ENCODE measurements at regions not wholly inside any gene's neighbourhood (a gene's known extent, or its start where the extent isn't known, plus 50 kb on each side); places are given as distances from the start of the nearest gene placed in this dataset.

GRCh38 chr15:54915380-54915779, 281.4 kb downstream of the RSL24D1 start:
- Histone ChIP-seq H3K4me2 (replicated peaks; ENCODE audit: extremely low read depth, low read length, poor library complexity, severe bottlenecking) (no peak overlapping the region), H2AFZ (ENCODE audit: insufficient read depth, low read depth, low read length, poor library complexity, severe bottlenecking) (no peak overlapping the region), H3K36me3 (replicated peaks in 1 of 2; ENCODE audit: control insufficient read depth in 1 of 2, insufficient read depth in 2 of 2, low read length in 2 of 2) (no peaks in the 10 kb centered on the region), H3K27ac (ENCODE audit: low read depth in 1 of 2, low read length in 2 of 2) (no peak overlapping the region), H3K4me1 (ENCODE audit: control insufficient read depth in 1 of 2, insufficient read depth in 2 of 2, low read length in 2 of 2) (no peaks in the 10 kb centered on the region), H3K27me3 (ENCODE audit: control insufficient read depth in 2 of 2, insufficient read depth in 2 of 2, low read length in 2 of 2) (no peaks in the 10 kb centered on the region), H3K9ac (ENCODE audit: insufficient read depth, low read length, poor library complexity, severe bottlenecking) (no peak overlapping the region), H3K79me2 (ENCODE audit: insufficient read depth, low read length) (no peaks in the 10 kb centered on the region), H3K4me3 (replicated peaks in 1 of 3; ENCODE audit: low read depth in 2 of 3, low read length in 3 of 3) (no peak overlapping the region), H3K9me3 (replicated peaks in 1 of 2; ENCODE audit: control insufficient read depth in 1 of 2, insufficient read depth in 1 of 2, low read length in 2 of 2) (no peaks in the 10 kb centered on the region), H4K20me1 (ENCODE audit: insufficient read depth, low read length) (no peaks in the 10 kb centered on the region)
- H3K36me3 Mint-ChIP-seq, result no peaks in the 10 kb centered on the region
- peaks cover 0 to 8% (median 4%) of the 10 kb centered on the region in 7 donors for H3K9me3 Mint-ChIP-seq
- H3K27me3 Mint-ChIP-seq (ENCODE audit: low read depth in 3 of 3), result no peaks in the 10 kb centered on the region
- DNase-seq, result no peak
- no peaks in the 10 kb centered on the region for H3K4me1 Mint-ChIP-seq
- TF ChIP-seq CTCF (IDR thresholded peaks at IDR 0.05), result no peak
- H3K4me3 Mint-ChIP-seq, result no peak overlapping the region
- H3K27ac Mint-ChIP-seq, result no peak overlapping the region
- intact Hi-C loops (cut with micrococcal nuclease), result no loop called here

- Mint-ChIP-seq H3K27me3 (ENCODE audit: low read depth in 3 of 3) (peaks cover 0 to 7% (median 0%) of the 10 kb centered on the region in 3 donors), H3K4me3 (peak overlapping the region in 1 of 2 donors; percentile 50), H3K9me3 (peaks cover 14 to 24% (median 19%) of the 10 kb centered on the region in 7 donors), H3K36me3 (peaks cover 0 to 1% of the 10 kb centered on the region in 2 donors), H3K27ac (peak overlapping the region in 6 of 7 donors; percentile 31 to 85 (median 68)), H3K4me1 (peaks cover 19% of the 10 kb centered on the region)
- H3K27me3 ChIP-seq (ENCODE audit: control insufficient read depth in 2 of 2, insufficient read depth in 2 of 2, low read length in 2 of 2), result no peaks in the 10 kb centered on the region
- no peaks in the 10 kb centered on the region for H4K20me1 ChIP-seq (ENCODE audit: insufficient read depth, low read length)
- no peak for TF ChIP-seq CTCF (IDR thresholded peaks at IDR 0.05)
- intact Hi-C loops (cut with micrococcal nuclease), result no loop called here
- no peaks in the 10 kb centered on the region for H3K79me2 ChIP-seq (ENCODE audit: insufficient read depth, low read length)
- no CpG with 5 or more reads among the region's 1 CpG for WGBS (ENCODE audit: insufficient coverage)
- H2AFZ ChIP-seq (ENCODE audit: insufficient read depth, low read depth, low read length, poor library complexity, severe bottlenecking), result no peak overlapping the region
- DNase-seq, result peak; percentile 24 to 65 (median 51)
- H3K4me2 ChIP-seq (replicated peaks; ENCODE audit: extremely low read depth, low read length, poor library complexity, severe bottlenecking), result peak overlapping the region; percentile 44
- H3K4me3 ChIP-seq (replicated peaks in 1 of 3; ENCODE audit: low read depth in 2 of 3, low read length in 3 of 3), result peak overlapping the region in 1 of 3 experiments; percentile 27
- peak overlapping the region in 1 of 2 donors; percentile 66 for H3K27ac ChIP-seq (ENCODE audit: low read depth in 1 of 2, low read length in 2 of 2)
- H3K9me3 ChIP-seq (replicated peaks in 1 of 2; ENCODE audit: control insufficient read depth in 1 of 2, insufficient read depth in 1 of 2, low read length in 2 of 2), result peaks cover 13 to 17% of the 10 kb centered on the region in 2 donors
- no peaks in the 10 kb centered on the region for H3K36me3 ChIP-seq (replicated peaks in 1 of 2; ENCODE audit: control insufficient read depth in 1 of 2, insufficient read depth in 2 of 2, low read length in 2 of 2)
- no peak overlapping the region for H3K9ac ChIP-seq (ENCODE audit: insufficient read depth, low read length, poor library complexity, severe bottlenecking)
- H3K4me1 ChIP-seq (ENCODE audit: control insufficient read depth in 1 of 2, insufficient read depth in 2 of 2, low read length in 2 of 2), result peaks cover 16 to 17% of the 10 kb centered on the region in 2 donors
Observed at GRCh38 chr15:54884312-54884711, 312.4 kb downstream of the RSL24D1 start.
